ENCODE measurements at regions not wholly inside any gene's neighbourhood (a gene's known extent, or its start where the extent isn't known, plus 50 kb on each side); places are given as distances from the start of the nearest gene placed in this dataset.
"Not testable (repeated sequence)": the region's sequence is repeated elsewhere in the genome, so short reads cannot be mapped to it uniquely, and the experiment has no call there.

GRCh38 chr18:47709556-47709955 is 220.9 kb downstream of the SMAD2 start:
- H3K4me3 ChIP-seq (ENCODE audit: low read depth, low read length): no peak overlapping the region
- no peak for DNase-seq (ENCODE audit: low read depth)
- no peak for TF ChIP-seq CTCF (IDR thresholded peaks at IDR 0.05; ENCODE audit: insufficient read depth, low read depth, low read length, missing control alignments)

- no peak for DNase-seq (ENCODE audit: low read depth)
- H3K4me3 ChIP-seq (ENCODE audit: low read depth, low read length): no peak overlapping the region
Measured at GRCh38 chr18:47708206-47708605, 222.3 kb downstream of the SMAD2 start.

GRCh38 chr18:47701134-47701533 is 229.3 kb downstream of the SMAD2 start:
- no peak for TF ChIP-seq CTCF (IDR thresholded peaks at IDR 0.05; ENCODE audit: insufficient read depth, low read depth, low read length, missing control alignments)
- H3K4me3 ChIP-seq (ENCODE audit: low read depth, low read length): no peak overlapping the region
- DNase-seq (ENCODE audit: low read depth): no peak

More at GRCh38 chr18:47708206-47708605, 222.3 kb downstream of the SMAD2 start:
- no peak for TF ChIP-seq CTCF (IDR thresholded peaks at IDR 0.05; ENCODE audit: insufficient read depth, low read depth, low read length, missing control alignments)

- no peak for DNase-seq (ENCODE audit: low read depth)
- no peak for TF ChIP-seq CTCF (IDR thresholded peaks at IDR 0.05; ENCODE audit: insufficient read depth, low read depth, low read length, missing control alignments)
- H3K4me3 ChIP-seq (ENCODE audit: low read depth, low read length): no peak overlapping the region
Measured at GRCh38 chr18:47696870-47697269, 233.6 kb downstream of the SMAD2 start.

GRCh38 chr18:47691611-47692010 is 238.8 kb downstream of the SMAD2 start:
- no peak overlapping the region for H3K4me3 ChIP-seq (ENCODE audit: low read depth, low read length)
- DNase-seq (ENCODE audit: low read depth): no peak
- no peak for TF ChIP-seq CTCF (IDR thresholded peaks at IDR 0.05; ENCODE audit: insufficient read depth, low read depth, low read length, missing control alignments)

- not testable (repeated sequence) for DNase-seq (ENCODE audit: low read depth)
Measured at GRCh38 chr18:47690778-47691177, 239.7 kb downstream of the SMAD2 start.

GRCh38 chr18:47689371-47689770 is 241.1 kb downstream of the SMAD2 start:
- no peak for TF ChIP-seq CTCF (IDR thresholded peaks at IDR 0.05; ENCODE audit: insufficient read depth, low read depth, low read length, missing control alignments)
- no peak for DNase-seq (ENCODE audit: low read depth)
- H3K4me3 ChIP-seq (ENCODE audit: low read depth, low read length): no peak overlapping the region

More at GRCh38 chr18:47690778-47691177, 239.7 kb downstream of the SMAD2 start:
- H3K4me3 ChIP-seq (ENCODE audit: low read depth, low read length): not testable (repeated sequence)
